ENCODE measurements at regions not wholly inside any gene's neighbourhood (a gene's known extent, or its start where the extent isn't known, plus 50 kb on each side); places are given as distances from the start of the nearest gene placed in this dataset.
"Not testable (repeated sequence)": the region's sequence is repeated elsewhere in the genome, so short reads cannot be mapped to it uniquely, and the experiment has no call there.

DNA sequence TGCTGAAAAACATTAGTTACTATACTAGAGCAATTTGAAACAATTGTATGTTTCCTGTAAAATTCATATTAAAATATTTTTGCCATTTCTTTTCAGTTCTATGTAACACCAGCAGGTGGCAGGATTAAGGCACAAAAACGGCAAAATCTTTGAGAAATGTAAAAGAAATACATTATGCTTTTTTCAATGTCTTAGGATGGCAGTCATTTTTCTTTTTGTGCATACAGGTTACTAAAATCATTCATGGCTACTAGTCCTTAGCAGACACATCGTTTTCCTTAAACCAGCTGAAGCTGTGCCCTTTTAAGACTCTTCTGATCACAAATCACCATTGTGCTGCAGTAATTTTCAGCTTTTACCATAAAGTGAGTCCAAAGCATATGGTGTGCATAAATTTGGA lies 800.7 kb upstream of the SLITRK5 start:
- DNase-seq = peak; percentile 21

DNA sequence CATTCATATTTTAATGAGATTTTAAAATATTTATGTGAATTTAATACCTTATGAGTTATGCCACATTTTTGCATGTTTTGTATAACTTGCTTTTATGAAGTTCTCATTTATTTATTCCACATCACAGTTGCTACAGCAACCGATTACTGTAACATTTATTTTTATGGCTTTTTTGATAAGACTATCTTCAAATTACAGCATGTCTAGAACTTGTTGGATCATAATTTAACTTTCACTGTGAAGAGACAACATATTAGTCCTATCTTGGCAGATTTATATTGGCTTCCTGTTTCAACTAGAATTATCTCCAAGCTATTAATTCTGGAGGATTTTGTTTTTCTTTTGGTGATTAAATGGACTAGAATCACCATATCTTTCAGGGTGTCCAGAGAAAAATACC lies 793.7 kb upstream of the SLITRK5 start:
- DNase-seq = no peak

DNA sequence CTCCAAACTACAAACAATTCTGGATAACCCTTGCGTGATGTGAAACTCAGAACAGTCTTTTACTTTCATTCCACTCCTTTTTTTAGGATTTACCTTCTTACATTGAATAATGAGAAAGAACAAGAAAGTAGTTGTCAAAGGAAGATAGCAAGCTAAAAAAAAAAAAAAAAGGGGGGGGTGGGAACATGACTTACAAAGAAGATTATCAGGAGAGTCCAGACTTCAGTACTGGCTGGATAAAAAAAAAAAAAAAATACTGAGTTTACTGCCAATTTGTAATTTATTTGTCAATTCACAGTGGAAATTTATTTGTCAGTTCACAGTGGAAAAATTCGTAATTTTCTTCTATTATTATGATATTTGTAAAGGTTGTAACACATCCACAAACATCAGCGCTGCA lies 792.4 kb upstream of the SLITRK5 start:
- DNase-seq = no peak

DNA sequence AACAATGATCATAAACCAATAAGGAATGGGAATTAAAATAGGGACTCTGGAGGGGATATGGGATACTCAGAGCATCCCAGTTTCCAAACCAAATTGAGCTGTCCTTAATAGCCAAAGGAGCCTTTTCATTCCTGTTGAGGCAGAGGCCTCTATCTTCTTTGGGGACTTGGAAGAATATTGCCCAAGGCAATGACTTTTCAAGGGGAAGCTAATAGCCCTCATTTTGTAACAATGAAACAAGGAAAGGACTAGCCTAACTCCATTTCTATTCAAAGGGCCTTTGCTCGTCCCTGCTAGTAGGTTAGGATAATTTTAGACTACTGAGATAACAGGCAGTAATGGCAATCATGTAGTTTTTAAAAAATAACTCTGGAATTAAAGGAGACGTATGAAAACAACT lies 789.8 kb upstream of the SLITRK5 start:
- no peak for DNase-seq

DNA sequence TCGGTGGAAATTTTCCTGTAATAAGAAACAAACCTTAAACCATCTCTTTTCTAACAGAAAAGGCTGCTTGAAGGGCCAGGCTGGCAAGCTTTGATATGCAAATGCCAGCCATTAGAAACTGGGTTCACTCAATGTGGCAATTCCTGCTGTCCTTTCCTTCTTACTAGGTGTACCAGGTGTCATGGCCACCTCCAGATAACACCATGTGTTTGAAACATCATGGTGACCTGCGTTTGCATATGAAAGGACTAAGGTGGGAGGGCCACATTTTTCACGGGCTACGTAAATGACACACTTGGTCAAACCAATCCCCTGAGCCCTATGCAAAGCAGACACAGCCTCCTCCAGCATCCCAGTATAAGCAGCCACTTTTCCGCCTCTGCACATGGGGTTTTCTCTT lies 789.1 kb upstream of the SLITRK5 start:
- no peak for DNase-seq

DNA sequence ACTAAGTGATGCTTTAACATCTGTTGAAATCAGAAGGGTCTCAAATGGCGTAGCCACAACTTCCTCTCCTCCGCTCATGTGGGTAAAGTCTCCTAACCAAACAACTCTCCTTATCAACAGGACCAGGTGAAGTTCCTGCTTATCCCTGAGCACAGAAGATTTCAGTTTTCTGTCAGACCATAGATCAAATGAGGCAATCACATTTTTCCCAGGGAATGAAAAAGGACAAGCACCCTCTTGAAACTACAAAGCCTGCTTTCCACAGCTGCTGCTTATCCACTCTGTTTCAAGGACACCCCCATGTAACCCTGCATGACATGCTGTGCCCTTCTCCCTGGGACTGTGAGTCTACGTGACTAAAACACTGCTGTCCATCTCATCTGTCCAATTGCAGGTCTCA lies 788.3 kb upstream of the SLITRK5 start:
- DNase-seq = no peak

DNA sequence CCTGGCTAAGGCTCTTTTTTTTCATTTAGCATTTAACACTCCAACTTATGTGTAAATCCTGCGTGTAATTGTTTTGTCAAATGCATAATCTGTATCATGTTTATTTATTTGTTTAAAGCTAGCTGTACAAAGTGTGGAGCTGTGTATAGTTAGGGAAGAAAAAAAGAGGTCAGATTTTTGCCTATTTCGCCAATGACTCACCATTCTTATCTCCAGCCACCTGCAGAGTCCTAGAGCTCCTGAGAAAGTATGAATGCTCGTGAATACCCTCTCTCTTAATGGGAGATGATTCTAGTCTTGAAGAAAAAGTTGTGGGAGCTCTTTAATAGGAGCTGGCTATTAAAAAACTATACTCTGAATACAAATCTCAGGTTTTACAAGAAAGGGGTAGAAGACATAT lies 778.8 kb upstream of the SLITRK5 start:
- DNase-seq = no peak

DNA sequence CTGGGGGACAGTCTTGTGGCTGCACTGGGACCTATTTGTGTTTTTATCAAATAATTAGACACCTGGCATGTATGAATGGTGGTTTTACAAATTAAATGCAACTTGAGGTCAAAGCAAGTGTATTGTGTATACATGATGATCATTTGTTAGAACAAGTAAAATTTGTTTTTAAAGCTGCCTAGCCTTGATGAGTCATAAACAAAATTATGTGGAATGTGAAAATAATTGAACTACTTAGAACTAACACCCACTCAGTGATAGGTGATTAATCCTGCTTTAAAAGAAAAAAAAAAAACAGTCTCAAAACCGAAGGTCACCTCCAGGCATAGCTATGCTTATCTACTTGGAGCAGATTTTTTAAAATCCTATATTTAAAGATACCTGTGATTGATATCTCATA lies 770.3 kb upstream of the SLITRK5 start:
- DNase-seq = no peak

DNA sequence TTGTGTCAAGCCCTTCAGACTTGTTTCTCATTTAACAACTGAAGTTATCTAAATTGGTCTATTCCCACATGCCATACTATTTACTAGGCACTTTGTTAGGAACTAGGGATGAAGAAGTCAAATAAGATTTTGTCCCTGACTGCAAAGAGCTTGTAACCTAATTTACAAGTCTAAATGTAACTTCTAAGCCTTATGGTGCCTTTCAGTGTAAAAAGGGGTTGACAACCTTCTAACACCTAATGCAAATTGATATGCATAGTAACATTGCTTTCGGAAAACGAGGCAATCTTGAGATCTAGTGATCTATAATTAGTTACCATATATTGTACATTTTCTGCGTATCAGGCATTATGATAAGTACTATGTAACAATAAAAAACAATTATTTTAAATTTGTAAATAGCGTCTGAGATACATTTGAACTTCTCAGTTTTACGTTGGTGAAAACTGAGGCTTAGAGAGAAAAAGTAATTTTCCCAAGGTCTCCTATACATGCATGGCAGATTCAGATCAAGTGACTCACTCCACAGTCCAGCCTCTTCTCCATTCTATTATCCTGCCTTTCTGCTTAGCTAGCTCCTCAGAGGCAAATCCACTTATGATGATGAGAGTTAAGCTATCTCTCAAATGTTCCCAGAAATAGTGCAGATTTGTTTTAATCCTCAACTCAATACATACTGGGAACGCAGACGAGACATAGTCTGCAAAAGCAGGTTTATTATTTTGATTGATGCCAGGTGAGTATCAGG lies 764.9 kb upstream of the SLITRK5 start:
- DNase-seq = no peak

DNA sequence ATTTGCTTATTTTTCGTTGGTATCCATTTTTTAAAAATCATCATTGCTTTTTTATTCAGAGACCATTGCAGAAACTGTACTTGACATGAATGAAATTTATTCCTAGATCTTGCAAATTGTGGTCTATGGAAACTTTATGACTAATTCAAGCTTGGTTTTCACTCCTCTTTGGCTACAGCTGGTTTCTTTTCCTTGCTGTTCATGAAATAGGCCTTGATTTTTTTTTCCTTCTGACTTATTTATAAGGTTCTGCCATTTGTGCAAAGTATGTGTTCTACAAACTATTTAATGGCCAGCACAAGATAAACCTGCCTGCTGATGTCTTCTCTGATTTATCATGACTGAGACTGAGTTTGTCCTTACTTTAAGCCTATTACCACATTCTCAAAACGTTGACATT lies 764.0 kb upstream of the SLITRK5 start:
- DNase-seq = no peak

DNA sequence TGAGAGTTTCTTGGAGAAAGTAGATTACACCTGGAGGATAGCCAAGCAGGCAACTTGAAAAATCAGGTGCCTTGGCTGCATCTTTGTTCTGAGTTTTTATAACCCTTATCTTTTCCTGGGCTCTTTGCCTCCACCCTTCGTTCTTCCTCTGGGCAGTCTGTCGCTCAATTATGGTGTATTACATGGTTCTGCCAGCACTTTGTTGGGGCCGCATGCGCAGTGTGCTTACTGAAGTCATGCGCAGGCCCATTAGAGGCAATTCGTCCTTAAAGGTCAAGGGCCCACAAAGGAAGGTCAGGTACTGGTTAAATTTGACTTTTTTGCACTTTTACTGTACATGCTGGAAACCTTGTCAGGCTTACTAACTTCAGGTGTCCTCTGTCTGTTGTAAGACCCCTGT lies 761.9 kb upstream of the SLITRK5 start:
- no peak for DNase-seq

DNA sequence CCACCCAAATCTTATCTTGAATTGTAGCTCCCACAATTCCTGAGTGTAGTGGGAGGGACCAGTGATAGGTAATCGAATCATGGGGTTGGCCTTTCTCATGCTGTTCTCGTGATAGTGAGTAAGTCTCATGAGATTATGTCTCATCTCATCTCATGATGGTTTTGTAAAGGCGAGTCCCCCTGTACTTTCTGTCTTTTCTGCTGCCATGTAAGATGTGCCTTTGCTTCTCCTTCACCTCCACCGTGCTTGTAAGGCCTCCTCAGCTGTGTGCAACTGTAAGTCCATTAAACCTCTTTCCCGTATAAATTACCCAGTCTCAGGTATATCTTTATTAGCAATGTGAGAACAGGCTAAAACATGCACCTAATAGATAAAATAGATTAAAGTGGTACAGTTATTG lies 756.4 kb upstream of the SLITRK5 start:
- no peak for DNase-seq

DNA sequence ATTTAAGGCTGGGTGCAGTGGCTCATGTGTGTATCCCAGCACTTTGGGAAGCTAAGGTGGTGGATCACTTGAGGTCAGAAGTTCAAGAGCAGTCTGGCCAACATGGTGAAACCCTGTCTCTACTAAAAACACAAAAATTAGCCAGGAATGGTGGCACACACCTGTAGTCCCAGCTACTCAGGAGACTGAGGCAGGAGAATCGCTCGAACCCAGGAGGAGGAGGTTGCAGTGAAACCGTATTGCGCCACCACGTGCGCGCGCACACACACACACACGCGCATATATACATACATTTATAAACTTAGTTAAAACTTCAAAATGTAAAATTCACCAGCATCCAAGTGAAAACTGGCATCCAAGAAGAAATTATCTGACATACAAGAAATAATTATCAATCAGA lies 753.7 kb upstream of the SLITRK5 start:
- not testable (repeated sequence) for DNase-seq

DNA sequence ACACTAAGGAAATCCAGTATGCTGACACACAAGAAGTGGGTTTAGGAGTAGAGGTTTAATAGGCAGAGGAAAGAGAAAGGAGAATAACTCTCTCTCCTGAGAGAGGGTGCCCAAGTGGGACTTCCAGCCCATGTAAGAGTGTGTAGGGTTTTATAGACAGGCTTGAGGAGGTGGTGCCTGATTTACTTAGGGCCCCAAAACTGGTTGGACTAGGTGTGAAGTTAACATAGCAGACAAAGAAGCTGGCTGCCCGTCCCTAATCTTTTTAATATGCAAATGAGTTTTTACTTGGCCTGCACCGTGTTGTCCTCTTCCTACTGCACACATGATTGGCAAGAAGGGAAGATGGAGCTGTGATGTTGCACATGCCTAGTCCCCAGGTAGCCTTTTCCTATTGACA lies 752.5 kb upstream of the SLITRK5 start:
- DNase-seq = no peak

DNA sequence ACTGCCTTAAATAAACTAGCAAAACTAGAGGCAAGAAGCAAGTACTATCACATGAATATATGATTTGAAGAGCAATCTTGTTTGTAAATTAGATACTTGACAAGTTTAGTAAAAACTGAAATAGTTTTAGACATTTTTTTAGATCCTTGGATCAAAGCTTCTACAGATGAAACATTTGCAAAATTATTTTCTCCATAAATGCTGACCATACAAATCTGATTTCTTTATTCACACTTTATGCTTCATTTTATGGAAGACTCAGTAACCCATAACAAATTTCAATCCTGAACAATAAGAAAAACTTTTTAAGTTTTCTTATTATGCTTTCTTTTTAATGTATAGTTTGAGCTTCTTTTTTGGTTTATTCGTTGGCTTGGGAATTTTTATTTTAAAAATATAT lies 750.2 kb upstream of the SLITRK5 start:
- DNase-seq = no peak

DNA sequence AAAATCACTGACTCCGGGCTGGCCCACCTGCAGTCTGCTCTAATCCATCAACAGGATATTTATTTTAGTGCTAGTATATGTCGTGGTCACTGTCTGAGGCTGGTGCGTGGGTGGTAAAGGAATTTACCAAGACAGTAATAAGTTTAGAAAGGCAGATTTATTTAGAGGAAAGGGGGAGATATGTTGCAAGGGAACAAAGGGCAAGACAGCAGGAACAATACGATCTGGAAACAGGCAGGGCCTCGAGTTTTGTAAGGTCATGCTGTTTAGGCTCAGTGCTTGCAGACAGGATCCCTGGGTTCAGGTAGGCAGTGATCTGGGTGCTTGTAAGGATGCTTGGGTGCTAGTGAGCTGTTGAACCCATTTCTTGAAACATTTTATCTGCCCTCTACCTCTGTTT lies 748.2 kb upstream of the SLITRK5 start:
- no peak for DNase-seq

DNA sequence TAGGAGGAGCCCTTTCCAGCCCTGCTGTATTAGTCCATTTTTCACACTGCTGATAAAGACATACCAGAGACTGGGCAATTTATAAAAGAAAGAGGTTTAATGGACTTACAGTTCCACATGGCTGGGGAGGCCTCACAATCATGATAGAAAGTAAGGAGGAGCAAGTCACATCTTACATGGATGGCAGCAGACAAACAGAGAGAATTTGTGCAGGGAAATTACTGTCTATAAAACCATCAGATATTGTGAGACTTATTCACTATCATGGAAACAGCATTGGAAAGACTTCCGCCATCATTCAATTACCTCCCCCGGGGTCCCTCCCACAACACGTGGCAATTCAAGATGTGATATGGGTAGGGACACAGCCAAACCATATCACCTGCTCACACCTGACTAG lies 744.3 kb upstream of the SLITRK5 start:
- not testable (repeated sequence) for DNase-seq

DNA sequence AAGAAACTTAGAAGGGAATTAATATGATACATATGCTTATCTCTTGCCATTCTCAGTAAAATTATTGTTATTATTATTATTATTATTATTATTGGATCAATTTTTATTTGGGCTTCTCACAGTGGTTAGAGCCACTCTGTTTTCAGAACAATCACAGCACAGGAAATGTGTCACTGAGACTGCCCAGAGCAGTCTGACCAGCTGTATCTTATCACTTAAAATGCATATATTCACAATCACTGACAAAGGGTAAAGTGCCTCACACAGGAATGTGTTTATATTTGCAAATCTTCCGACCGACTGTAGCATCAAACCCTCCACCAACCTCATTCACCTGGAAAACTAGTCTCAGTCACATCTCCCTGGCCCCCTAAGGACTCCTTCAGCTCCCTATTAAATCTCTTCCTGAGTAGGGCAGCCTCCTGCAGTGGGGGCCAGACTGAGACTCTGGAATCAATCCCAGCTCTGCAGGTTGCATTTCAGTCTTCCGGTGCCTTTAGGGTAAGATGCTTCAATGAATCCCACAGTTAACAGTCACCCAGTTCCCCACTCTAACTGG lies 738.3 kb upstream of the SLITRK5 start:
- DNase-seq = no peak

DNA sequence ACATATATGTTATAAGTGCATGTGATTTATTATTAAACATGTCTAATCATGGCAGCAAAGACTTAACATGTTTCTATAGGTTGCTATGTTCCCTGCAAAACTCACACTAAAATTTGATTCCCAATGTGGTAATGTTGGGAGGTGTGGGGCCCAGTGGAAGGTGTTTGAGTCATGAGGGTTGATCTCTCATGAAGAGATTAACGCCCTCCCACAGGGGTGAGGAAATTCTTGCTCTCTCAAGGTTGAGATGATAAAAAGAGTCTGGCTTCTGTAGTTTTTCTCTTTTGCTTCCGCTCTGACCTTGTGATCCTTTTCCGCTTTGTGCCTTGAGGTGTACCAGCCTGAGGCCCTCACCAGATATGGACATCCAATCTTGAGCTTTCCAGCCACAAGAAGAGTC lies 737.5 kb upstream of the SLITRK5 start:
- DNase-seq = no peak

DNA sequence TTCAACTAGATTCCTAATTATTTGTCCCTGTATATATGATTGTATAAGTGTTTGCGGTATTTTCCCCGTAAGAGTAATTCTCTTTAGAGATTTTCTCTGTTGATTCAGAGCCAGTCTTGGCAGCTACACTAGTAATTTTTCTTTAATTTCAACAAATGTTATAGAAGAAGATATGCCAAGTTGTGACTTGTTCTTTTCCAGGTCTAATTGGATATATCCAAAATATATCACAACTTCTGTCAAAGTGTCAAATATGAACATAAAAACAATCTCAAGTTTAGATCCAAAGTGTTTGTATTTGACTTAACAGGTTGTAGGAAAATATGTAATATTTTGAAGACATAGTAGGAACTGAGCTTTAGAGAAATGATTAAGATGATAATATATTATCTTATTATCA lies 733.9 kb upstream of the SLITRK5 start:
- no peak for DNase-seq

DNA sequence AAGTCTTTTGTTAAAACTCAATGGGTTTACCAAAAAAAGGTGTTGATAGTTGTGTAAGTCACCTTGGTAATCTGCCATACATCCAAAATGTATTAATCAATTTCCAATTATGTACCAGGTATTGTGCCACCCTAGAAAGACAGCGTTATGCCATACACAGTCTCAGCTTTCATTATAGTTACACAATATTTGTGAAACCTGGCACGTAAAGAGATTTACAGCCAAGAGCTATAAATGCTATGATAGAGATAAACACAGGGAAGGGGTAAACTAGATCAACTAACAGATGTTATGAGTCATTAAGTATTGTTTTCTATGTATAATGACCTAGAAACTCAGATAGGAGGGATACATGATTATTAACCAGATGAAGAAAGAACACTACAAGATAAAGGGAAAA lies 725.6 kb upstream of the SLITRK5 start:
- no peak for DNase-seq

DNA sequence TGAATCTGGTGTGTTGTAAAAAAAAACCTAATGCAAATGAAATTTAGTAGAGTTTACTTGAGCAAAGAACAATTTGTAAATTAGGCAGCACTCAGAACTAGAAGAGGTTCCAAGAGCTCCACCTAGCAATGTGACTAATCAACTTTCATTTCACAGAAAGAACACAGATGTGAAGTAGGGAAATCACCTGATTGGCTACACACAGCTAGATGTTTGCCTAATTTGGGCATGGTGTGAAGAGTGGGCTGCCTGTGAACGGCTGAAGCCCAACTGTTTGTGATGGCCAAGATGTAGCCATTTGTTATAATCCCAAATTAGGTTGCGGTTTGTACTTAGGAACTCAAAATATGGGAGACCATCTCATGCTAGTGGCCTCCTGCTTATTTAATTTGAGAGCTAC lies 724.4 kb upstream of the SLITRK5 start:
- no peak for DNase-seq

DNA sequence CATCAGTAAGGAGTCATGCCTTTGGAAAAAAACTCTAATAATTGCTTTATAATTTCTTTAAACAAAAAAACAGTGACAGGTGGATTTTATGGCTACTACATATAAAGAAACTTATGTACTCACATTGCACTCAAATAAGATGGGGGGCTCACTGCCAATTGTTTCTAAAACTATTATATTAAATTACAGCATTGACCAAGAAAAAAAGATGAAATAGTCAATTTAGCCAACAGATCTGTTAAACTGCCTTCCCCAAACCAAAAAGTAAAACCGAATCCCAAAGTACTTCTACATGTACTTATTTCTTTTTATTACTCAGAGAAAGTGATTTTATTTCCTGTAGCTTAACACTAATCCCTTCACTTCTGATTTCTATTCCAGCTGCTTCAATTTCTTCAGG lies 716.8 kb upstream of the SLITRK5 start:
- DNase-seq = no peak

DNA sequence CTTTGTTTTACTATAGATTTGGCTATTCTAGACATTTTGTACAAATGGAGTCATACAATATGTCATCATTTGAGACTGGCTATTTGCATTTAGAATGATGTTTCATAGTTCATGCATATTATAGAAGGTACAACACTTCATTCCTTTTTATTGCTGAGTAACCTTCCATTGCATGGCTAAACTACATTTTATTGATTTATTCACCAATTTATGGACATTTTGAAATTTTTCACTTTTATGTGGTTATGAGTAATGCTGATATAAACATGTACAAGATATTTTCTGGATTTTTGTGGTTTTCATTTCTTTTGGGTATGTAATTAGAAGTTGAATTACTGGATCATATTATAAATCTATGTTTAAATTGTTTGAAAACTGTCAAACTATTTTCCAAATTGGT lies 710.3 kb upstream of the SLITRK5 start:
- no peak for DNase-seq

DNA sequence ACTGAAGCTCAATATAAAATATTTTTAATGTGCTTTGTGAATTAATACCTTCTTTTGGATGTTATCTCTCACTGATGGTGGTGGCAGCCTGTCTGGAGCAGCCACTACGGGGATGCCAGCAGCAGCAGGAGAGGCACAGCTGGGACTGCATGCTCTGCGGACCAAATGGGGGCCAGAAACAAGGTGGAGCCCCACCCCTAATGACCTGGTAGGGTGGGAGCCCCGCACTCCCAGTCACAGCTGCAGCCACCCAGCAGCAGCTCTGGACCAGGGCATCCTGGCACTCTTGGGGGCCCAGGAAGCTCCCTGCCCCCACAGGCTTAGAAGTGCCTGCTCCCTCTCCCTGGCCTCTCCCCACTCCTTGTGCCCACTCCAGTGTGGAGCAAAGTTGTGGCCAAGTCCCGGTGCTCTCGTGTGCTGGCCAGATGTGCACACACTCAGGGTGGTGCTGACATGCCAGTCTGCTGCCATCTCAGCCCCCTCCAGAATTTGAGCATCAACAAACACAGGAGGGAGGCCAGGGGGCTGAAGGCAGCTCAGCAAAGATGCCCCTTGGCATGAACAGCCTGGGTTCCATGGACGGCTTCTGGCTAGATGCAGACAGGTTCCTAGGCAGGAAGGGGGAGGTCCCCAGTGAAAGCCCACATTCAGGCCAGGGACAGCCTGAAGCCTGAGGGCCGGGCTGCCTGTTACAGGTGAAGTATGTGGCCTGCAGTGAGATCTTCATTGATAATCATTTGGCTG lies 696.7 kb upstream of the SLITRK5 start:
- no peak for DNase-seq

Data from suppressor macrophage treated with lipopolysaccharide for 4 hours (primary cell).